NB4 (cell line): ENCODE measurements at regions not wholly inside any gene's neighbourhood (a gene's known extent, or its start where the extent isn't known, plus 50 kb on each side); places are given as distances from the start of the nearest gene placed in this dataset.

Source experiments
- CTCF ChIP-seq: IDR thresholded peaks from one replicate; pipeline ENCODE4 v1.5.1; 2012; ENCODE audit warnings: low read depth, low read length
- MAX ChIP-seq: IDR thresholded peaks from 2 replicates; pipeline ENCODE4 v1.6.1; 2011; ENCODE audit warnings: low read depth, low read length
- POLR2A ChIP-seq: IDR thresholded peaks from 2 replicates; pipeline ENCODE4 v1.6.1; 2011; ENCODE audit warnings: mild to moderate bottlenecking; ENCODE audit not compliant: insufficient read length; ENCODE audit errors: extremely low read depth

- TF ChIP-seq CTCF (no peak), MAX (no peak), POLR2A (no peak)
Measured at GRCh38 chr1:80918380-80918779, 882.4 kb upstream of the ADGRL2 start.
